ENCODE measurements at regions not wholly inside any gene's neighbourhood (a gene's known extent, or its start where the extent isn't known, plus 50 kb on each side); places are given as distances from the start of the nearest gene placed in this dataset.

- DNase-seq = no peak
These were observed 346.6 kb downstream of the PTEN start for GRCh38 chr10:88209837-88210561.

- no peak for DNase-seq
These were observed 347.8 kb downstream of the PTEN start for GRCh38 chr10:88211230-88211629.

DNA sequence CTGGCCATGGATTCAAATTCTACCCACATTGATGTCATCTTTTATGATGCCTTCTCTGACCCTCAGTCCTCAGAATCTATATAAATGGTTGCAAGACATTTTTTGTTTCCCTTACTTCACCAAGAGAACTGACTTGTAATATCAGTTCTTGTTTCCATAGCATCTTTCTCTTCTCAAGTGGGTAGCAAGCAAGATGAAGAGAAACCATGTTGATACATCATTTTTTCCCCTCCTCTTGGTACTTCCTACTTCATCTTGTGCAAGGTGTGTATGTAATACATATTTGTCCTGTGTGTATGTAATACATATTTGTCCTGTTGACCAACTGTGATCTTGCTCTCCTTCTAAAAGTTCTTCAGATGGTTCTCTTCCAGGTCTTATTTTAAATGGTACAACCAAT lies 348.6 kb downstream of the PTEN start:
- DNase-seq = no peak

DNA sequence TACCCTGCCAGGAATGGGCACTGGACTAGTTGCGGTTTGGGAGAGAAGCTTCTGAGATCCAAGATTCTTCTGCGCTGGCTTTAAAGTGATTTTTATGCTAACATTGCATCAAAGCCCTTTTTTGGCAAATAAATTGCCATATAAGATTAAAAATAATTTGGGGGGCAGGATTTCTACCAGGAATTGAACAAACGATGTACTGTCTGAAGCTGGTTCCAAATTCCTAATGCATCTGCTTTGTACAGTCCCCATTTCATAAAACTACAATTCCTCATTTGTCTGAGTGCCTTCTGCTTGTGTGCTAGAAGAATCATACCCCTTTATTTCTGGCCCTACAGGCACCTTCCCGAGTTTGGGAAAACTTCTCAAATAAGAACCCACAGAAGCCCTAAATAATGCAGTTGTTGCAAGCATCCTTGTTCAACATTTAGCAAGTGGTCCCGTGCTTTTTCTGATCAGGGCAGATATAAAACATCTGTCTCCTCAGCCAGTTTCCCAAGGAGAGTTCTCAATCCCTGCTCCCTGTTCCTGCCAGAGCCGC lies 349.7 kb downstream of the PTEN start:
- DNase-seq = no peak

GRCh38 chr10:88216976-88217375 lies 353.6 kb downstream of the PTEN start:
- no peak for DNase-seq

GRCh38 chr10:88218362-88218761 lies 354.9 kb downstream of the PTEN start:
- DNase-seq = no peak

- DNase-seq = no peak
These were observed 356.3 kb downstream of the PTEN start for GRCh38 chr10:88219753-88220152.

- no peak for DNase-seq
These were observed 357.9 kb downstream of the PTEN start for GRCh38 chr10:88221010-88221973.

GRCh38 chr10:88222881-88223280 lies 359.5 kb downstream of the PTEN start:
- no peak for DNase-seq

All from CD4-positive, alpha-beta T cell treated with Interferon alpha-2 for 1 hour (primary cell).